Adrenal gland (tissue), 5 donors: ENCODE measurements at regions not wholly inside any gene's neighbourhood (a gene's known extent, or its start where the extent isn't known, plus 50 kb on each side); places are given as distances from the start of the nearest gene placed in this dataset.

Experiments
- POLR2A ChIP-seq, 2 donors: fragments of 450-650 bp; IDR thresholded peaks; one replicate each; pipeline ENCODE4 v1.6.1; 2017; ENCODE audit warnings: antibody characterized with exemption in 2 of 2, mild to moderate bottlenecking in 2 of 2, moderate library complexity in 1 of 2
- TF ChIP-seq, protein P1 (sequence below), 6 experiments: fragments of 450-650 bp in 4 of 6; fragments of 200-600 bp in 2 of 6; sonication (generic) in 1 of 6; IDR thresholded peaks; 1 replicate in 5 of 6; 2 replicates in 1 of 6; pipeline versions ENCODE4 v1.5.1 to v1.8.0; 2016 to 2021; ENCODE audit warnings: antibody characterized with exemption in 6 of 6, mild to moderate bottlenecking in 2 of 6, moderate library complexity in 1 of 6
- donor health status: DM: no; HTN: no; CAD: no.

DNA sequence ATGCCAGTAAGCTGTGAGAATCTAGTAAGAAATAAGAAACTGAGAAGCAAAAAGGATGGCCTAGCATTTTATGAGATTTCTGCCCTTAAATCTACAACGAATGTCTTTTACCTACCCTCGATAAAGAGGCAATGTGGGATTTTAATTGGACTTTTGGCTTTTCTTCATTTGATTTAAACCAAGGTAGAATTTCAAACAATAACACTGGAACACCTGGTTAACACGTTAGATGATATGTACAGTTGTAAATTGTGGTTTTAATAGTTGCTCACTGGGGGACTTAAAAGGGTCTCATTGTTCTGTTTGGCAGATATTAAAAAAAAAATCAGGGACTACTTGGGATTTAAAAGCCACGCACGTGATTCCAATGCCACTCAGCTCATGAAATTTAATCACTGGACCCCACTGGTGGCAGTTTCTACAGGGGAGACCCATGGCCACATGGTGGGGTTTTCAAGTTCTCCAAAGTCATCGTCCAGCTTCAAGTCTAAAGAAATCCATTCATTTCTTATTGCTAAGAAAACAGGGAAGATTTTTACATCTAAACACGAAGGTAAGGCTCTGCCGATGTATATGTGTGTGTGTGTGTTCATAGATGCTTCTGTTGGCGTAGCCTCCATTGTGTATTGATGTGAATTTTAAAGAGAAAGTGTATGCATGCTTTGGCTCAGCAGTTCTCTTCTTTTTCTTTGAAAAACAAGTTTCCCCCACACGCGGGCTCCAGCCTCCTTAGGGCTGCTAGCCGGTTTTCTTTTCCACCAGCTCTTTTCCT lies 588.6 kb upstream of the MKI67 start:
- TF ChIP-seq POLR2A (IDR thresholded peaks at IDR 0.05), result no peak
- TF ChIP-seq, protein P1, sequence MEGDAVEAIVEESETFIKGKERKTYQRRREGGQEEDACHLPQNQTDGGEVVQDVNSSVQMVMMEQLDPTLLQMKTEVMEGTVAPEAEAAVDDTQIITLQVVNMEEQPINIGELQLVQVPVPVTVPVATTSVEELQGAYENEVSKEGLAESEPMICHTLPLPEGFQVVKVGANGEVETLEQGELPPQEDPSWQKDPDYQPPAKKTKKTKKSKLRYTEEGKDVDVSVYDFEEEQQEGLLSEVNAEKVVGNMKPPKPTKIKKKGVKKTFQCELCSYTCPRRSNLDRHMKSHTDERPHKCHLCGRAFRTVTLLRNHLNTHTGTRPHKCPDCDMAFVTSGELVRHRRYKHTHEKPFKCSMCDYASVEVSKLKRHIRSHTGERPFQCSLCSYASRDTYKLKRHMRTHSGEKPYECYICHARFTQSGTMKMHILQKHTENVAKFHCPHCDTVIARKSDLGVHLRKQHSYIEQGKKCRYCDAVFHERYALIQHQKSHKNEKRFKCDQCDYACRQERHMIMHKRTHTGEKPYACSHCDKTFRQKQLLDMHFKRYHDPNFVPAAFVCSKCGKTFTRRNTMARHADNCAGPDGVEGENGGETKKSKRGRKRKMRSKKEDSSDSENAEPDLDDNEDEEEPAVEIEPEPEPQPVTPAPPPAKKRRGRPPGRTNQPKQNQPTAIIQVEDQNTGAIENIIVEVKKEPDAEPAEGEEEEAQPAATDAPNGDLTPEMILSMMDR (IDR thresholded peaks at IDR 0.05), result no peak
